ENCODE measurements at regions not wholly inside any gene's neighbourhood (a gene's known extent, or its start where the extent isn't known, plus 50 kb on each side); places are given as distances from the start of the nearest gene placed in this dataset.
A peak's percentile ranks its signal among the peaks of the same experiment; 100 is the strongest.
"Not testable (repeated sequence)": the region's sequence is repeated elsewhere in the genome, so short reads cannot be mapped to it uniquely, and the experiment has no call there.

GRCh38 chr7:73153921-73154585 lies 68.2 kb upstream of the SPDYE9 start:
- not testable (repeated sequence) for H3K36me3 ChIP-seq (ENCODE audit: control insufficient read depth, insufficient read depth, low read length); H3K27me3 ChIP-seq (ENCODE audit: control insufficient read depth, insufficient read depth, low read length, poor library complexity, severe bottlenecking); H3K4me1 ChIP-seq (ENCODE audit: control insufficient read depth, insufficient read depth, low read length); H3K9me3 ChIP-seq (ENCODE audit: control insufficient read depth, low read length); H3K27ac ChIP-seq (ENCODE audit: insufficient read depth, low read depth, low read length, poor library complexity, severe bottlenecking)
- WGBS, 2 experiments, result 6 to 7% methylated on average over 4 to 5 of the region's 23 CpGs
- H3K4me3 ChIP-seq (ENCODE audit: insufficient read depth, low read depth, low read length), result peak overlapping the region; percentile 27

GRCh38 chr7:73148570-73148969 lies 62.7 kb upstream of the SPDYE9 start:
- H3K36me3 ChIP-seq (ENCODE audit: control insufficient read depth, insufficient read depth, low read length); H3K9me3 ChIP-seq (ENCODE audit: control insufficient read depth, low read length); H3K4me3 ChIP-seq (ENCODE audit: insufficient read depth, low read depth, low read length); H3K27me3 ChIP-seq (ENCODE audit: control insufficient read depth, insufficient read depth, low read length, poor library complexity, severe bottlenecking); H3K27ac ChIP-seq (ENCODE audit: insufficient read depth, low read depth, low read length, poor library complexity, severe bottlenecking); H3K4me1 ChIP-seq (ENCODE audit: control insufficient read depth, insufficient read depth, low read length): not testable (repeated sequence)
- no CpG with 5 or more reads among the region's 2 CpGs for WGBS, 2 experiments

- H3K4me3 ChIP-seq (ENCODE audit: insufficient read depth, low read depth, low read length); H3K9me3 ChIP-seq (ENCODE audit: control insufficient read depth, low read length); H3K27ac ChIP-seq (ENCODE audit: insufficient read depth, low read depth, low read length, poor library complexity, severe bottlenecking); H3K27me3 ChIP-seq (ENCODE audit: control insufficient read depth, insufficient read depth, low read length, poor library complexity, severe bottlenecking); H3K36me3 ChIP-seq (ENCODE audit: control insufficient read depth, insufficient read depth, low read length); H3K4me1 ChIP-seq (ENCODE audit: control insufficient read depth, insufficient read depth, low read length): not testable (repeated sequence)
- 75 to 89% methylated on average over 3 to 4 of the region's 6 CpGs for WGBS, 2 experiments
These were observed 61.8 kb upstream of the SPDYE9 start for GRCh38 chr7:73147681-73148080.

- not testable (repeated sequence) for H3K4me1 ChIP-seq (ENCODE audit: control insufficient read depth, insufficient read depth, low read length); H3K27ac ChIP-seq (ENCODE audit: insufficient read depth, low read depth, low read length, poor library complexity, severe bottlenecking); H3K36me3 ChIP-seq (ENCODE audit: control insufficient read depth, insufficient read depth, low read length); H3K9me3 ChIP-seq (ENCODE audit: control insufficient read depth, low read length); H3K27me3 ChIP-seq (ENCODE audit: control insufficient read depth, insufficient read depth, low read length, poor library complexity, severe bottlenecking); H3K4me3 ChIP-seq (ENCODE audit: insufficient read depth, low read depth, low read length)
- WGBS, 2 experiments, result 88 to 100% methylated on average over 1 of the region's 8 CpGs
These were observed 58.2 kb upstream of the SPDYE9 start for GRCh38 chr7:73143993-73144392.

GRCh38 chr7:73137922-73138321 lies 52.1 kb upstream of the SPDYE9 start:
- H3K4me1 ChIP-seq (ENCODE audit: control insufficient read depth, insufficient read depth, low read length), result not testable (repeated sequence)

More at GRCh38 chr7:73137922-73138321, 52.1 kb upstream of the SPDYE9 start:
- not testable (repeated sequence) for H3K27me3 ChIP-seq (ENCODE audit: control insufficient read depth, insufficient read depth, low read length, poor library complexity, severe bottlenecking); H3K27ac ChIP-seq (ENCODE audit: insufficient read depth, low read depth, low read length, poor library complexity, severe bottlenecking); H3K9me3 ChIP-seq (ENCODE audit: control insufficient read depth, low read length); H3K36me3 ChIP-seq (ENCODE audit: control insufficient read depth, insufficient read depth, low read length); H3K4me3 ChIP-seq (ENCODE audit: insufficient read depth, low read depth, low read length)
- WGBS, 2 experiments, result no CpG with 5 or more reads among the region's 3 CpGs

All from ectodermal cell (in vitro differentiated cells).